VCaP (cell line): ENCODE measurements at regions not wholly inside any gene's neighbourhood (a gene's known extent, or its start where the extent isn't known, plus 50 kb on each side); places are given as distances from the start of the nearest gene placed in this dataset.
"Not testable (repeated sequence)": the region's sequence is repeated elsewhere in the genome, so short reads cannot be mapped to it uniquely, and the experiment has no call there.

ENCODE experiments used
- H3K27ac ChIP-seq: fragments of 450-650 bp; 2 replicates; pipeline ENCODE4 v1.5.1; 2017
- CTCF ChIP-seq: fragments of 450-650 bp; conservative IDR thresholded peaks from 2 replicates; pipeline ENCODE4 v1.5.1; 2017; ENCODE audit warnings: mild to moderate bottlenecking, moderate library complexity

- TF ChIP-seq CTCF, result no peak
- no peak overlapping the region for H3K27ac ChIP-seq
Observed at GRCh38 chr5:12570688-12571087, 666.4 kb upstream of the CTNND2 start.

- no peak overlapping the region for H3K27ac ChIP-seq
- TF ChIP-seq CTCF, result no peak
Observed at GRCh38 chr5:12566441-12566840, 662.2 kb upstream of the CTNND2 start.

- no peak for TF ChIP-seq CTCF
- no peak overlapping the region for H3K27ac ChIP-seq
Observed at GRCh38 chr5:12557012-12557411, 652.8 kb upstream of the CTNND2 start.

GRCh38 chr5:12526113-12526512 lies 621.9 kb upstream of the CTNND2 start:
- H3K27ac ChIP-seq, result no peak overlapping the region
- no peak for TF ChIP-seq CTCF

- no peak for TF ChIP-seq CTCF
- H3K27ac ChIP-seq, result no peak overlapping the region
Observed at GRCh38 chr5:12522116-12522515, 617.9 kb upstream of the CTNND2 start.

GRCh38 chr5:12504983-12505382 lies 600.7 kb upstream of the CTNND2 start:
- H3K27ac ChIP-seq, result not testable (repeated sequence)

- no peak for TF ChIP-seq CTCF
Observed at GRCh38 chr5:12488161-12488560, 583.9 kb upstream of the CTNND2 start.

GRCh38 chr5:12480487-12480886 lies 576.2 kb upstream of the CTNND2 start:
- TF ChIP-seq CTCF, result no peak

More at GRCh38 chr5:12488161-12488560, 583.9 kb upstream of the CTNND2 start:
- H3K27ac ChIP-seq, result no peak overlapping the region

More at GRCh38 chr5:12480487-12480886, 576.2 kb upstream of the CTNND2 start:
- H3K27ac ChIP-seq, result no peak overlapping the region
